Fibroblast of skin of right biceps (primary cell): ENCODE measurements at regions not wholly inside any gene's neighbourhood (a gene's known extent, or its start where the extent isn't known, plus 50 kb on each side); places are given as distances from the start of the nearest gene placed in this dataset.

Experiments
- DNase-seq: peaks from one replicate; pipeline ENCODE4 v3.0.0-alpha.2; 2013

GRCh38 chr5:93273176-93273575, 307.8 kb downstream of the NR2F1-AS1 start:
- DNase-seq = peak; percentile 75

- no peak for DNase-seq
Observed at GRCh38 chr5:93272108-93272507, 308.9 kb downstream of the NR2F1-AS1 start.

DNA sequence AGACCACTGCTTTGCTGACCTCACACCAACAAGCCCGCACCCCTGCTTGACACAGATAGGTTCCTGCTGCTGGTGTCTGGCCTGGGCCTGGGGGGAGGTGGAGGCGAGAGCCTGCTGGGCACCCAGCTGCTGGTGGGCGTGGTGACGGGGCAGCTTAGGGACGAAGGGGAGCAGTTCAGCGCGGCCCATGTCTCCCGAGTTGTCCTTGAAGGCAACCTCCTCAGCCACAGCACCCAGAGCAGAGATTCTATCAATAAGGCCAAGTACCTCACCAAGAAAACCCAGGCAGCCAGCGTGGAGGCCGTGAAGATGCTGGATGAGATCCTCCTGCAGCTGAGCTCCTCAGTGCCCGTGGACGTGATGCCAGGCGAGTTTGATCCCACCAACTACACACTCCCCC, 313.3 kb downstream of the NR2F1-AS1 start:
- no peak for DNase-seq

- no peak for DNase-seq
Observed at GRCh38 chr5:93267276-93267675, 313.7 kb downstream of the NR2F1-AS1 start.

DNA sequence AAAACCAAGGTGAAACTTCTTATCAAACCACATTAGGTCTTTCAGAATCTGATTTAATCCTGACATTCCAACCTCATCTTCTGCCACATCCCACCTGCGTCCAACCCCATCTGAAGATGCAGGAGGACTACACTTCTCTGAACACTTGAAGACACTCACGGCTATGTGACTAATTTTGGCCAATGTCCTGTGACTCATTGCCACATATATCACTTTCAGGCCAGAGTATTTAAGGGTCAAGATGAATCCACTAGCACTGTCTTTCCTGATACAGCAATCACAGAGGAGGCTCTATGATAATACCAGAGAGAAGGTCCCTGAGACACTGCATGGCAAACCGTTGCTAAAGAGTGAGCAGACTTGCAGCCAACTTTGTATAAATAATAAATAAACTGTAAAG, 323.4 kb downstream of the NR2F1-AS1 start:
- DNase-seq = no peak

DNA sequence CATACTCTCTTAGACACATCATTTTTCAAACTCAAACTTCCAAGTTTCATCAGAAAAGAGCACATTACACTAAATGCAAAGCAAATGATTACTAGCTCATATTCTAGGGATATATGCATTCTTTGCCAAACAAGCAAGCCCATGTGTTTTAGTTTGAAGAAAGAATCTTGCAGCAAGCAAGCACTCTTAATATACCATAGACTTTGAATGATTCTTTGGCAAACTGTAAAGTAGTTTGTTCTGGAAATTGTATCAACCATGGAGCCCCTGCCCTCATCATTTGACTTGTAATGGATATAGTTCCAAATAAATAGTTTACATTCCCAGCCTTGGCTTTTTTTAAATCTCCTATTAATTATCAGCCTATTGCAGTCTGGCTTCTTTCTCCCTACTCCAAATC, 325.2 kb downstream of the NR2F1-AS1 start:
- DNase-seq = no peak

DNA sequence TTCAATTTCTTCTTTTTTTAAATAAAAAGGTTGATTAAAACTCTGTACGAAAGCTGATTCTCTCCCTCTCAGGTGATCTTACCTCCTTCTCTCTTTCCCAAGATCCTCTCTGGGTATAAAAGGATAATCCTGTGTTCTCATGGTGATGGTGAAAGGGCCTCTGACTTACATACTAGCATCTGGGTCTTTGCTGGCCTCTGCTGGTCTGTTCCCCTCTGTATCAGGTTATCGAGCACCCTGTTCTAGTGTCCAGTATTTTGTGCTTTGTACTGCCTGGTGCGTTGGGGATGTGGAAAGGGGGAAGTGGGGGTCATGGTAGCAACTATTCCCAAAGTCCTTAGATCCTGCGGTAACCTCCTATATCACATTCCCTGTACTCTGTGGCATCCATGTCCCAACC, 328.9 kb downstream of the NR2F1-AS1 start:
- DNase-seq = no peak

DNA sequence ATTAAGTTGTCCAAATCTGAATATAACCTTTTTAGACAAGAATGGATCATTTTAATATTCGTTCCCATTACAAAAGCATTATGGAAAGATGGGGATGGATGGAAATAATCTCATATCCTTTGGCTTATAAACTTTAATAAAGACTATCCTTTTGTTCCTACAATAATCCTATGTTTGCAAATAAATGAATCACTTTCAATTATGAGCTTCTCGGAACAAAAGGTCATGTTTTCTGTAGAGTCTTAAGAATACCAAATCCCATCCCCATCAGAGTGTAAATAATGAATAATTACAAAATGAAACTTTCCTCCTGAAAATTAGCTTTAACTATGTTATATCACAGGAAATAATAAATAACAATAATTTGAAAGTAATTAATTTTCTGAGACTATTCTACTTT, 329.7 kb downstream of the NR2F1-AS1 start:
- DNase-seq = no peak

DNA sequence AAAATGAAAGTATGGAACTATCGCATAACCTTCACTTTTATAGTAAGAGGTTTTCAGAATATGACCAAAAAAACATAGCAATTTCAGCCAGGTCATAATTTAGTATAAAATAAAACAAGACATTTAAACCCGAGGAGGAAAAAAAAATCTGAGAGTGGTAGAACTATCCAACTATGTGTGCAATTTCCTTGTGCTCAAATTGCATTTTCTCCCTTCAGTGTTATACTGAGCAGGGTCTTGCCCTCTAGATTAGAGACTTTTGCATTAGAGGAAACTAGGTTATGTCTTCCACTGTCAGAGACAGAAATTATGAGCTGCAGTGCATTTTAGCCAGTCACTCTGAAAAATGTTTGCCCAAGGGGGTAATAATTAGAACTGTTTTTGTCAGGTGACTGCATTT, 330.6 kb downstream of the NR2F1-AS1 start:
- no peak for DNase-seq

- DNase-seq = no peak
Observed at GRCh38 chr5:93249651-93250289, 331.2 kb downstream of the NR2F1-AS1 start.

DNA sequence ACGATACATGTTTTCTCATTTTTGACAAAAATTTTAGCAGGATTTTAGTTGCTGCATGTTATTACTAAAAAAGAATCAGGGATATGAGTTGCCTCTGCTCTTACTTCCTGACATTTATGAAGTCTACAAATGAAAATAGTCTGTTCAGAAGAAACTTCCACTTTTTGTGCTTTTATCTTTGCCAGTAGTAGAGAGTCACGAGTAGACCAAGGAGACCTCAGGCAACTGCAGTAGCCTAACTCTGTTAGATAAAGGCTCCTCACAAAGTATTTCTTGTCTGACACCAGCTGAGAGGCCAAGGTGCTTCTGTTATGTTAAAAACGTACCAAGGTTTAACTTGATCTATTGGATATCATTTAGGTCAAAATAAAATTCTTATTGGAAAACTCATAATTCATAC, 333.9 kb downstream of the NR2F1-AS1 start:
- no peak for DNase-seq

DNA sequence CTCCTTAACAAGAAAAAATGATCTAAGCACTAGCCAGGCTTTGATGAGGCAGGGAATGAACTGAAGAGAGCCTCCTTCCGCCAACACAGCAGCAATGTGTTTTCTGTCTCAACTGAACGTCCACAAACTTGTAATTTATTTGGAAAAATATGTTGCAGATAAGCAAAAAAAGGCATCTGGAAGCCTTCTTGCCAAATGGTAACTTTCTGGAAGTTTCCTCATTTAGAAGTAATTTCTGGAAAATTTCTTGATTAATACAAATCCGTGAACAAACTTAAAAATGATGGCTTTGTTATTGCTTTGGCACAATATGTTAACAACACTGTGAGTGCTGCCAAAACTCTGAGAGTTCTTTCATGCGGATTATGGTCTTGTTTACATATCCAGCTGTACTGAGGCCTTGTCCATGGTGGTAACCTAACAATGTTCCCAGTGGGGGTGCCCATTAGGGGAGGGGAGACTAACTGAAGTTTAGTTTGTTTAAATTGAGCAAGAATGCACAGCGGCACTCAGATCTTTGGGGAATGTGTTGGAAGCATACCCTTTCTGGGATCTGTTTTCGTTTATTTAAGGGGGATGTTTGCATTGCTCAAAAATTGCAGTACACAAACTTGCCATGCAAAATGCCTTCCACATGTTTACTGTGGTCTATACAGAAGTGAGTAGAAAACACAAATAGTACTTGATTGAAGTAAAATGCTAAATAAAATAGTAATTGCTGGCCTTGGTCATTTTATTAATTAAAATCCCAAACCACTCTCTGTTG, 334.7 kb downstream of the NR2F1-AS1 start:
- peak; percentile 8 for DNase-seq

- DNase-seq = no peak
Observed at GRCh38 chr5:93245226-93245625, 335.8 kb downstream of the NR2F1-AS1 start.

DNA sequence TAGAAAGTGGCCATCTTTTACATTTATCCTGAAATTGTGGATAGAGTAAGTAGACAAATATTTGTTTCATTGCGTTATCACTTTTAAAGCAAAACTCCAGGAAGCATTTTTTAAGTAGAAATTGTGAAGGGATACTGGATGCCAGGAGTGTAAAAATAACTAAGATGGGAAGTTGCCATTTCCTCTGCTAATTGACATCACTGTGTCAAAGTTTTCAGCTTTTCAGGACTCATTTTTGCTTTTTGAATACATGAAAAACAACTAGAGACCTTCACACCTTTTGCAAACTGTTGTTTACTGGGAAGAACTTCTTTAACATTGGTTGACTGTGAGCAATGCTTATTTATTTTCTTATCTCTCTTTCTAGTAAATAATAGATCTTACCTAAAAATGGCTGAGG, 337.5 kb downstream of the NR2F1-AS1 start:
- DNase-seq = no peak

DNA sequence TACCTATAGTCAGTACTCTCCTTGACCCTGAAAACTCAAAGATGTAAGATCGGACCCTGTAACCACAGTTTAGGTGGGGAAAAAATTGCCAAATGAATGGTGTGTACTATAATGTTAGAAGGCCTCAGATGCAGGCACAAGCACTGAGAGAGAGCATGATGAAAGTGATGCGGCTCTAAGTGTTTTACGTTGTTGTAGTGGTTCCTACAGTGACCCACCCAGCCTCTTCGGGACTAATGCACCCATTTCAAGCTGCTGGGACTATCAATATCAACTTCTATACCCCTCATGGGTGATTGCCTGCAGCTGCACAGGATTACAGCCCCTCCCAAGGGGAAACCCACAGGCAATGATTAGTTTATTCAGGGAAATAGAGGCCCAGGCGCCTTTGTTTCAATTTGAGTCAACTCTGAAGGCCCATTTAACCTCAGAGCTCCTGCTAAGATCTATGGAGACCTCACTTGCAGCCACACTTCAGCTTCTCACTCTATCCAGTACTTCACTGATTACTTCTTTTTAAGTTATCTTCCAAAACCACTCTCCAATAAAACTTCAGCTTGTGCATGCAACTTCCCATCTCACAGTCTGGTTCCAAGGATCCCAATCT, 340.7 kb downstream of the NR2F1-AS1 start:
- no peak for DNase-seq

DNA sequence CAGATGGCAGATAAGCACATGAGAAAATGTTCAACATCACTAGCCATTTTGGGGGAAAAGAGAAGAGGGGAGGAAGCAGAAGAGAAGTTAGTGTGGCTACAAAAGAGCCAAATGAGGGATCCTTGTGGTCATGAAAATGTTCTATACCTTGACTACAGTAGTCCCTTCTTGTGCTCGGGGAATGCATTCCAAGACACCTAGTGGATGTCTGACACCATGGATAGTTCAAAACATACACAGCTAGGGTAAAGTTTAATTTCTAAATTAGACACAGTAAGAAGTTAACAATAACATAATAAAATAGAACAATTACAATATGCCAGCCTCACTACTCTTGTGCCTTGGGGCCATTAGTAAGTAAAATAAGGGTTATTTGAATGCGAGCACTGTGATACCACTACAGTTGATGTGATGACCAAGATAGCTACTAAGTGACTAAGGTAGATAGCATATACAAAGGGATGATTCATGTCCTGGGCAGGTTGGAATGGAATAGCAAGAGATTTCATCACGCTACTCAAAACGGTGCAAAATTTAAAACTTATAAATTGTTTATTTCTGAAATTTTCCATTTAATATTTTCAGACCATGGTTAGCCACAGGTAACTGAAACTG, 344.1 kb downstream of the NR2F1-AS1 start:
- DNase-seq = peak; percentile 25

DNA sequence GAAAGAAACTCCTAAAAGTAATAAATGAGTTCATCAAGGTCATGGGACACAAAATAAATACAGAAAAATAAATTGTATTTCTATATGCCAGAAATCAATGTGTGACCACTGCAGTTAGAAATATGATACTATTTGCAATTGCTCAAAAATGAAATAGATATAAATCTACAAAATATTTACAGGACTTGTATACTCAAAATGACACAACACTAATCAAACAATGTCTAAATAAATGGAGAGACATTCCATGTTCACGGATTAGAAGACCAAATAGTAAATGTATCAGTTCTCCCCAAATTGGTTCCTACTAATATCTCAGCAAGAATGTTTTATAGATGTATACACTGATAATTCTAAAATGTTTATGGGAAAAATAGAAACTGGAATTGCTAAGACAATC, 345.3 kb downstream of the NR2F1-AS1 start:
- no peak for DNase-seq

- no peak for DNase-seq
Observed at GRCh38 chr5:93226202-93226735, 354.8 kb downstream of the NR2F1-AS1 start.

GRCh38 chr5:93225748-93226147, 355.3 kb downstream of the NR2F1-AS1 start:
- DNase-seq = no peak

DNA sequence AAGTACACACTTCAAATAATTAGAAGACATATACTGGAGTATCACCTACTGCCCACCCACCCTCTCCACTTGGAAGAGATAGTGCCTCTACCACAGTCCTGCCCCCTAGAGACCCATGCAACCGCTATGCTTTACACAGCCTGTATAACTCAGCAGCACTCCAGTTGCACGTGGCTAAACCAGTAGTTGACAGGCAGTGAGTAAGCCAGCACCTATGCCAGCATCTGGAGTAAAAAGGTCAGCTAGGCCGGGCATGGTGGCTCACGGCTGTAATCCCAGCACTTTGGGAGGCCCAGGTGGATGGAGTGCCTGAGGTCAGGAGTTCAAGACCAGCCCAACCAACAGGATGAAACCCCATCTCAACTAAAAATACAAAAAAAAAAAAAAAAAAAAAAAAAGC, 356.4 kb downstream of the NR2F1-AS1 start:
- DNase-seq = no peak

GRCh38 chr5:93221773-93222172, 359.2 kb downstream of the NR2F1-AS1 start:
- DNase-seq = no peak

- no peak for DNase-seq
Observed at GRCh38 chr5:93220431-93220830, 360.6 kb downstream of the NR2F1-AS1 start.

DNA sequence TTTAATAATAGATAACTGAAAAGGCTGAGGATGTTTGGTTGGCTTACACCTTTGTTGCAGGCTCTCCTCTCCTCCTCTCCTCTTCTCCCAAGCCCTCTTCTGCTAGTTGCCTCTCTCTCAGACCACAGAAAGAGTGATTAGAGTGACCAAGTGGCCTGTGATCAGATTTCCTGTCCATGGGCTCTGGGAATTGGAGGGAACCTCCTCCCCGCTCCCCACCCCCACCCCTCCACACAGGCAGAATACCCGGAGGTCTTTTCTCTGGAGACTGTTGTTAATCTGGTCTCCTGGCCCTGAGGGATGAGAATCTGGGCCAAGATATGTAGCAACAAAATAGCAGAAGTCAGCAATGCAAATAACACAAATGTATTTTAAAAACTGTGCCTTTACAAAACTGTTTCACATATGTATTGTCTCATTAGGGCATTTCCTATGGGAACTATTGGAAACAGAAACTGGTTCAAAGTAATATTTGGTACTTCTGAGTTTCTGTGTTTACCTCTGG, 361.3 kb downstream of the NR2F1-AS1 start:
- no peak for DNase-seq
